ENCODE measurements at regions not wholly inside any gene's neighbourhood (a gene's known extent, or its start where the extent isn't known, plus 50 kb on each side); places are given as distances from the start of the nearest gene placed in this dataset.

DNA sequence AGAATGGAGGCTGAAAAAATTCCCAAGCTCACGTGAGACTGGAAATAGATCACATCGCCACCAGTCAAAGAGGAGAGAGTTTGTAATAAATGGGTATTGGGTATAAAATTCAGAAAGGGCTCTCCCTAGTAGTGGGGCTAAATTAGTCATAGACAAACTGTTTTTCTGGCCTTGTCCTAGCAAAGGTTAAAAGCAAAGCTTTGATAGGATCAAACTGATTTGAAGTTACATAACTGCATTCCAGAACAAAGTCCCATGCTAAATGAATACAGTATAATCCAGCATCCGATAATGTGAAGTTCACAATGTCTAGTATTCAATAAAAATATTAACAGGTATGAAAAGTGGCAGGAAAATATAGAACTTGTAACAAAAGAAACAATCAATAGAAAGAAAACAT, 149.8 kb upstream of the ATXN1 start:
- TF ChIP-seq, protein P1, sequence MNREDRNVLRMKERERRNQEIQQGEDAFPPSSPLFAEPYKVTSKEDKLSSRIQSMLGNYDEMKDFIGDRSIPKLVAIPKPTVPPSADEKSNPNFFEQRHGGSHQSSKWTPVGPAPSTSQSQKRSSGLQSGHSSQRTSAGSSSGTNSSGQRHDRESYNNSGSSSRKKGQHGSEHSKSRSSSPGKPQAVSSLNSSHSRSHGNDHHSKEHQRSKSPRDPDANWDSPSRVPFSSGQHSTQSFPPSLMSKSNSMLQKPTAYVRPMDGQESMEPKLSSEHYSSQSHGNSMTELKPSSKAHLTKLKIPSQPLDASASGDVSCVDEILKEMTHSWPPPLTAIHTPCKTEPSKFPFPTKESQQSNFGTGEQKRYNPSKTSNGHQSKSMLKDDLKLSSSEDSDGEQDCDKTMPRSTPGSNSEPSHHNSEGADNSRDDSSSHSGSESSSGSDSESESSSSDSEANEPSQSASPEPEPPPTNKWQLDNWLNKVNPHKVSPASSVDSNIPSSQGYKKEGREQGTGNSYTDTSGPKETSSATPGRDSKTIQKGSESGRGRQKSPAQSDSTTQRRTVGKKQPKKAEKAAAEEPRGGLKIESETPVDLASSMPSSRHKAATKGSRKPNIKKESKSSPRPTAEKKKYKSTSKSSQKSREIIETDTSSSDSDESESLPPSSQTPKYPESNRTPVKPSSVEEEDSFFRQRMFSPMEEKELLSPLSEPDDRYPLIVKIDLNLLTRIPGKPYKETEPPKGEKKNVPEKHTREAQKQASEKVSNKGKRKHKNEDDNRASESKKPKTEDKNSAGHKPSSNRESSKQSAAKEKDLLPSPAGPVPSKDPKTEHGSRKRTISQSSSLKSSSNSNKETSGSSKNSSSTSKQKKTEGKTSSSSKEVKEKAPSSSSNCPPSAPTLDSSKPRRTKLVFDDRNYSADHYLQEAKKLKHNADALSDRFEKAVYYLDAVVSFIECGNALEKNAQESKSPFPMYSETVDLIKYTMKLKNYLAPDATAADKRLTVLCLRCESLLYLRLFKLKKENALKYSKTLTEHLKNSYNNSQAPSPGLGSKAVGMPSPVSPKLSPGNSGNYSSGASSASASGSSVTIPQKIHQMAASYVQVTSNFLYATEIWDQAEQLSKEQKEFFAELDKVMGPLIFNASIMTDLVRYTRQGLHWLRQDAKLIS (CRISPR knock-in tag; IDR thresholded peaks at IDR 0.05), result no peak
- TF ChIP-seq EP300 (IDR thresholded peaks at IDR 0.05; ENCODE audit: low read length) (no peak), CBX5 (IDR thresholded peaks at IDR 0.05; ENCODE audit: borderline replicate concordance, low read depth) (no peak), ADNP (tag; IDR thresholded peaks at IDR 0.05) (no peak), POLR2AphosphoS5 (IDR thresholded peaks at IDR 0.05; ENCODE audit: control insufficient read depth, insufficient read depth, low read depth, low read length) (no peak), ZZZ3 (IDR thresholded peaks at IDR 0.05) (no peak), TRIM28 (IDR thresholded peaks at IDR 0.05) (no peak), ETV6 (IDR thresholded peaks at IDR 0.05; ENCODE audit: borderline replicate concordance in 1 of 2, low read depth in 2 of 2, low read length in 1 of 2) (no peak), ETV6 (CRISPR knock-in tag; IDR thresholded peaks at IDR 0.05; ENCODE audit: borderline replicate concordance) (no peak), ELF4 (CRISPR knock-in tag; IDR thresholded peaks at IDR 0.05) (no peak), ZNF134 (CRISPR knock-in tag; conservative IDR thresholded peaks at IDR 0.05) (no peak), ZNF785 (CRISPR knock-in tag; IDR thresholded peaks at IDR 0.05) (no peak), ERF (CRISPR knock-in tag; IDR thresholded peaks at IDR 0.05) (no peak)
- TF ChIP-seq, protein P2, sequence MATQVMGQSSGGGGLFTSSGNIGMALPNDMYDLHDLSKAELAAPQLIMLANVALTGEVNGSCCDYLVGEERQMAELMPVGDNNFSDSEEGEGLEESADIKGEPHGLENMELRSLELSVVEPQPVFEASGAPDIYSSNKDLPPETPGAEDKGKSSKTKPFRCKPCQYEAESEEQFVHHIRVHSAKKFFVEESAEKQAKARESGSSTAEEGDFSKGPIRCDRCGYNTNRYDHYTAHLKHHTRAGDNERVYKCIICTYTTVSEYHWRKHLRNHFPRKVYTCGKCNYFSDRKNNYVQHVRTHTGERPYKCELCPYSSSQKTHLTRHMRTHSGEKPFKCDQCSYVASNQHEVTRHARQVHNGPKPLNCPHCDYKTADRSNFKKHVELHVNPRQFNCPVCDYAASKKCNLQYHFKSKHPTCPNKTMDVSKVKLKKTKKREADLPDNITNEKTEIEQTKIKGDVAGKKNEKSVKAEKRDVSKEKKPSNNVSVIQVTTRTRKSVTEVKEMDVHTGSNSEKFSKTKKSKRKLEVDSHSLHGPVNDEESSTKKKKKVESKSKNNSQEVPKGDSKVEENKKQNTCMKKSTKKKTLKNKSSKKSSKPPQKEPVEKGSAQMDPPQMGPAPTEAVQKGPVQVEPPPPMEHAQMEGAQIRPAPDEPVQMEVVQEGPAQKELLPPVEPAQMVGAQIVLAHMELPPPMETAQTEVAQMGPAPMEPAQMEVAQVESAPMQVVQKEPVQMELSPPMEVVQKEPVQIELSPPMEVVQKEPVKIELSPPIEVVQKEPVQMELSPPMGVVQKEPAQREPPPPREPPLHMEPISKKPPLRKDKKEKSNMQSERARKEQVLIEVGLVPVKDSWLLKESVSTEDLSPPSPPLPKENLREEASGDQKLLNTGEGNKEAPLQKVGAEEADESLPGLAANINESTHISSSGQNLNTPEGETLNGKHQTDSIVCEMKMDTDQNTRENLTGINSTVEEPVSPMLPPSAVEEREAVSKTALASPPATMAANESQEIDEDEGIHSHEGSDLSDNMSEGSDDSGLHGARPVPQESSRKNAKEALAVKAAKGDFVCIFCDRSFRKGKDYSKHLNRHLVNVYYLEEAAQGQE (IDR thresholded peaks at IDR 0.05; ENCODE audit: borderline replicate concordance), result no peak
- TF ChIP-seq, protein P2 (CRISPR knock-in tag; IDR thresholded peaks at IDR 0.05; ENCODE audit: low read depth), result no peak

Measured in K562 (cell line).